GM18519 (cell line): ENCODE measurements at regions not wholly inside any gene's neighbourhood (a gene's known extent, or its start where the extent isn't known, plus 50 kb on each side); places are given as distances from the start of the nearest gene placed in this dataset.
"Not testable (repeated sequence)": the region's sequence is repeated elsewhere in the genome, so short reads cannot be mapped to it uniquely, and the experiment has no call there.

Experiments
- ATAC-seq: cut with Tn5 transposase; IDR thresholded peaks from one replicate; pipeline ENCODE4 v1.9.1; 2021; ENCODE audit warnings: mild to moderate bottlenecking, moderate library complexity; ENCODE audit not compliant: unreplicated experiment, low FRiP score

GRCh38 chr6:164751395-164751794 lies 558.0 kb downstream of the C6orf118 start:
- no peak for ATAC-seq

GRCh38 chr6:164750128-164750527 lies 559.3 kb downstream of the C6orf118 start:
- ATAC-seq = no peak

DNA sequence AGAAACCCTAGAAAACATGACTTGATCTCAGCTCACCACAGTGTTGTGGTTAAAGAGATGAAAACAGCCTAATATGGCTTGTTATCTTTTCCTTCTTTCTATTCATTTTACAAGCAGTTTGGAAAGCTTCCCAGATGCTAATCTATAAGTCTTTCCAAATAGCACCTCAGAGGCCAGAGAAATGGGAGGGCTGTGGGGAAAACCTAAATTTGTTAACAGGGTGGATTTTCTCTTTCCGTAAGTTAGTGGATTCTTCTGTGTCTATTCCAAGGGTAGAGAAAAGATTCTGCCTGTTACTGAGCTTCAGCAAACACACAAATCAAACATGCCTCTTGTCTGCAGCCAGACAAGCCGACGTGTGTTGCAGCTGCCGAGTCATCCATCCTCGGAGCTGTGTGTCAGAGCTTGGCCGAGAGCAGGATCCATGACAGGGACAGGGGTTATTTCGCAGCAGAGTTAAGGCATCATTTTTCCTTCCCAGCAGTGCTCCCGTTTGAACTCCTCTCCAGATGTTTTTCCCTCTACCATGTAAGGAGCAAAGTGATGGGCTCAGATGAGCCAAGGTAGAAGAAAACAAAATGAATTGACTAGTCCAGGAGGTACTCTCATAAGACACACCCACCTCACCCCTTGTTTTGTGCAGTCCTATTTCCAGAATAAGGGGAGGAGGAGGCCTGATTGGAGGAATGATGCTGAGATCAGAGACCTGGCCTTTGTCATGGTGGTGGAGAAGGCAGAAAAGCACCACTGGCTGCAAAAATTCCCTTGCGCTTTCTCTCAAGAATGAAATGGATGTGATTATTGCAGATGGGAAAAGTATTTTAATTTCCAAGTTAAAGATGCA lies 560.0 kb downstream of the C6orf118 start:
- ATAC-seq = no peak

- ATAC-seq = no peak
Measured at GRCh38 chr6:164744301-164744700, 565.1 kb downstream of the C6orf118 start.

DNA sequence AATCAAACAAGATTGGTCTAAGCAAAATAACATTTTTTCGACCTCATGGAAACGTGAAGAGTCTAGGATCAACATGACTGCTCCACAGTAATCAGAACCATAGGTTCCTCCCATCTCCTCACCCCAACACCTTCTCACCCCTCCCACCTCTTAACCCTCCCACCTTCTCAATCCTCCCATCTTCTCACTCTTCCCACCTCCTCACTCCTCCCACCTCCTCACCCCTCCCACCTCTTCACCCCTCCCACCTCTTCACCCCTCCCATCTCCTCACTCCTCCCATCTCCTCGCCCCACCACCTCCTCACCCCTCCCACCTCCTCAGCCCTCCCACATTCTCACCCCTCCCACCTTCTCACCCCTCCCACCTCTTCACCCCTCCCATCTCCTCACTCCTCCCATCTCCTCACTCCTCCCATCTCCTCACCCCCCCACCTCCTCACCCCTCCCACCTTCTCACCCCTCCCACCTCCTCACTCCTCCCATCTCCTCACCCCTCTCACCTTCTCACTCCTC lies 567.4 kb downstream of the C6orf118 start:
- no peak for ATAC-seq

DNA sequence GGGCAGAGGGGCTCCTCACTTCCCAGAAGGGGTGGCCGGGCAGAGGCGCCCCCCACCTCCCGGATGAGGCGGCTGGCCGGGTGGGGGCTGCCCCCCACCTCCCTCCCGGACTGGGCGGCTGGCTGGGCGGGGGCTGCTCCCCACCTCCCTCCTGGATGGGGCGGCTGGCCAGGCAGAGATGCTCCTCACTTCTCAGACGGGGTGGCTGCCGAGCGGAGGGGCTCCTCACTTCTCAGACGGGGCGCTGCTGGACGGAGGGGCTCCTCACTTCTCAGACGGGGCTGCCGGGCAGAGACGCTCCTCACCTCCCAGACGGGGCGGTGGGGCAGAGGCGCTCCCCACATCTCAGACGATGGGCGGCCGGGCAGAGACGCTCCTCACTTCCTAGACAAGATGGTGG lies 573.3 kb downstream of the C6orf118 start:
- ATAC-seq = not testable (repeated sequence)

- no peak for ATAC-seq
Measured at GRCh38 chr6:164731539-164731938, 577.9 kb downstream of the C6orf118 start.

DNA sequence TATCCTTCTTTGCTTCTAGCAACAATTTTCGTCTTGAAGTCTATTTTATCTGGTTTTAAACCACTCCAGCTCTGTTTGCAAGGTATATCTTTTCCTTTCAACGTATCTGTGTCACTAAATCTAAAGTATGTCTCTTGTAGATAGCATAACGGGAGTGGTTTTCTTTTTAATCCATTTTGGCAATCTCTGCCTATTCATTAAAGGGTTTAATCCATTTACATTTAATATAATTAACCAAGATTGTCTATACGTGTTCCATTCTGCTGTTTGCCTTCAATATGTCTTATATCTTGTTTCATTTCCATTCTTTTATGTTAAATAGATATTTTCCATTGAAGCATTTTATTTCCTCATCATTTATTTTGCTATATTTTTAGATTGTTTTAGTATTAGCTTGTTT lies 587.9 kb downstream of the C6orf118 start:
- no peak for ATAC-seq

DNA sequence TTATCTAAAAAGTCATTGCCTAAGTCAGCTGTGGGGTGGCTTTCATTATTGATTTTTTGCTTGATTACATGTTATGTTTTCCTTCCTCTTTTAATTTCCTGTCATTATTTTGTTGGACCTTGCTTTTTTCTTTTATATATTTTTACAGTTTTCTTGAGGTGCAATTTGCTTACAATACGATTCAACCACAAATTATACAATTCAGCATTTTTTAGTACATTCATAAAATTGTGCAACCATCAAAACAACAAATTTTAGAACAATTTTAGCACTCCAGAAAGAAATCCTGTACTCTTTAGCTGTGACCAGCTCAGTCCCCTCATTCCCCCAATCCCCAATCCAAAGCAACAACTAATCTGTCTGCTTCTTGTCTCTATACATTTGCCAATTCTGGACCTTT lies 608.9 kb downstream of the C6orf118 start:
- ATAC-seq = no peak

GRCh38 chr6:164695896-164696295 lies 613.5 kb downstream of the C6orf118 start:
- no peak for ATAC-seq

GRCh38 chr6:164694386-164694785 lies 615.0 kb downstream of the C6orf118 start:
- ATAC-seq = no peak

- ATAC-seq = no peak
Measured at GRCh38 chr6:164693944-164694343, 615.5 kb downstream of the C6orf118 start.

- ATAC-seq = no peak
Measured at GRCh38 chr6:164692772-164693510, 616.5 kb downstream of the C6orf118 start.

DNA sequence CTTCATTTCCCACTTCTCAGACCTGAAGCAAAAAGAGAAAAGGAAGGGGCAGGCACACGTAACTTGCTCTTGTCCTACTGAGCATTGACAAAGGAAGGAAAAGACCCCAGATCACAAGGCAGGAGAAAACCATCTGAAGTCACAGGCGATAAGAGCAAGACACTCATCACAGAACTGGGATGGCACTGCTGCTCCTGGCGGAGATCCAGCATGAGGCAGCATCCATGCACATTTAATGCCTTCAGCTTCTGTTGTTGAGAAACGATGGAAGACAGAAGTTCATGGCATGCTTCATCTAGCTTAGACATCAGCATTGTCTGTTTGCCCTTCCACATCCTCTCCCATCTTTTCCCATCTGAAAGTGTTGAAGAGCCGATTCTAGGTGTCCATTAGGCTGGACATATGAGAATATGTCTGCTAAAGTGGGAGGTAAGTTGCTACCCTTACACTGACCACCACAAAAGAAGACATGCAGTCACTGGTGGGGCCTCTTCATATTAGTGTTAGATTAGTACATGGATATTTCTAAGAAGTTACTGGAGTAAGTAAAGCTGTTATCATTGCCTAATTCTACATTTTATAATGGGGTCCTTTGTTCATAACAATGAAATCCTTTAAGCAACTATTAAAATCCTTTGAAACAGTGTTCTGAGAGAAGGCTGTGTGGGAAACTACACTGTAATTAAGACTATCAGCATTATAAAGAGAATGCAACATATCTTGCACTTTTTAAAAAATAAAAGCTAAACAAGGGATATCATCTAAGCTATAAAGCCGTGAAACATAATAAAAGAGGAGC lies 618.5 kb downstream of the C6orf118 start:
- no peak for ATAC-seq

DNA sequence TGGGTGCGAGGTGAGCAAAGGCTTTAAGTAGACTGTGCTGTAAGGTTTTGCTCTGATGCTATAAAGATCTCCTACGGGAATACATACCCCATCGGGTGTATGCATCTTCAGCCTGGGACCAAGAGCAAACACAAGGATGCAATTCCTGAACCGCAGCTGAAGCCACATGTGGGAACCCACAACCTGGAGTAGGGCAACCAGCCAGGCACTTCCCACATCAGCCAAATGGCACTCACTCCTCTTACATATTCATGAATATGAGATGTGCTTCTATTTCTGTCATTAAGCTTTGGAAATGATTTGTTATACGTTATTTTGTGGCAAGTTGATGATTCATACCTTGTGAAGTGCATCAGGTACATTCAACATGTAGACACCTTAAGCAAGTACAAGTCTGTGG lies 619.2 kb downstream of the C6orf118 start:
- ATAC-seq = no peak

- no peak for ATAC-seq
Measured at GRCh38 chr6:164665328-164665727, 644.1 kb downstream of the C6orf118 start.

DNA sequence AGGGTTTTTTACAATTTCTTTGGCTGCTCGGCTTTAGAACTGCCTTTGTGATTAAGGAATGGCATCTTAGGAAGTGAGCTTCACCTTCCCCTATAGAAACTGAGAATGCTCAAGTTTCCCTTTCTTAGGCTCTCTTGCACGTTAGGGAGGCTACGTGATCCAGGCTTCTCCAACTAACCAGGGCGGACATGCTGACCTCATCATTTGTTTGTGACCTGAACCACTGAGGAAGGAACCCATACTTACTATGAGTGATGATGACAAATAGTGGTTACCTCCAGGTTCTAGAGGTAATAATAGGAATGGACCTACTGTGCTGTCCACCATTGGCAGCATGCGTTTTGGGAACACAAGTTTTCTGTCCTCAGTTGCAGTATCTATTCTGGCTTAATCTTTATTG lies 645.8 kb downstream of the C6orf118 start:
- ATAC-seq = no peak

- no peak for ATAC-seq
Measured at GRCh38 chr6:164661716-164662115, 647.7 kb downstream of the C6orf118 start.

- ATAC-seq = no peak
Measured at GRCh38 chr6:164660781-164661180, 648.6 kb downstream of the C6orf118 start.

- no peak for ATAC-seq
Measured at GRCh38 chr6:164640956-164641355, 668.4 kb downstream of the C6orf118 start.
